GM19467 (cell line): ENCODE measurements at regions not wholly inside any gene's neighbourhood (a gene's known extent, or its start where the extent isn't known, plus 50 kb on each side); places are given as distances from the start of the nearest gene placed in this dataset.

Source experiments
- ATAC-seq: cut with Tn5 transposase; IDR thresholded peaks from one replicate; pipeline ENCODE4 v1.9.1; 2021; ENCODE audit warnings: mild to moderate bottlenecking, moderate library complexity; ENCODE audit not compliant: unreplicated experiment

DNA sequence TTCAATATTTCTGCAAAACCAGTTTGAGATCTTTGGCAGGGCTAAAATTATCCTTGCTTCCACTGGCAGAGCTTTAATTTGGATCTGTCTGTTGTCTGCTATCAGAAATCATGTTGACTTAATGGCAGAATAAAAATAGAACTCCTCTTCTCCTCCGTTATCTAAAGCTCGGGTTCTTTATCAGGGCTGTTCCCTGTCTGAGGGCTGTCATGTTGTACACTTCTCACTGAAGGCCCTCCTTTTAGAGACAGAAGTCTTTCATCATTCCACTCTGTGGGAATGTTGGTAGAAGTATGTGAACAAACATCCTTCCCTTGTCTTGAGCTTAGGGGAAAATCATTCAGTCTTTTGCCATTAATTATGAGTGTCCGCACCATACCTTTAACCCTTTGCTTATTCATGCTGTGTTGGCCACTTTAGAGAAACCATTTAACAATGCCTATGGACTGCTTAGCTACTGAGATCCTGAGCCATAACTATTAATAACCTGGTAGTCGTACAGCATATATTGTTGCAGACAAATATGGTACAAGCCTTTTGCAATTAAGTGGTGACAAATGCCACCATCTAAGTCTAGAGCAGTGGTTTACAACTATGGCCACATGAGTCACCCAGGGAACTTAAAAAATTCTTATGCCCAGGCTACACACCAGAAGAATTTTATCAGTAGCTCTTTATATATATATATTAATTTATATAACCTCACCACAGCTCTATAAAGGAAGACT, 226.0 kb upstream of the TPM1 start:
- ATAC-seq: no peak

DNA sequence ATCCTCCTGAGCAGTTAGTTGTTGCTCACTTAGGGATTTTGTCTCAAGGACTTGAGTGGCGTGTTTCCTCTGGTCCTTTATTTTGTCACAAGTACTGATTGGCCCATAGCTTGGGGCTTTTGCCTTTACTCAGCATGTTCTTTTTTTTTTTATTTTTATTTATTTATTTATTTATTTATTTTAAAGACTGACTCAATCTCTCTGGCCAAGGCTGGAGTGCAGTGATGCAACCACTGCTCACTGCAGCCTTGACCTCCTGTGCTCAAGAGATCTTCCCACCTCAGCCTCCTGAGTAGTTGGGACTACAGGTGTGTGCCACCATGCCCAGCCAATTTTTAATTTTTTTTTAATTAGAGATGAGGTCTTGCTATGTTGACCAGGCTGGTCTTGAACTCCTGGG, 223.9 kb upstream of the TPM1 start:
- no peak for ATAC-seq

DNA sequence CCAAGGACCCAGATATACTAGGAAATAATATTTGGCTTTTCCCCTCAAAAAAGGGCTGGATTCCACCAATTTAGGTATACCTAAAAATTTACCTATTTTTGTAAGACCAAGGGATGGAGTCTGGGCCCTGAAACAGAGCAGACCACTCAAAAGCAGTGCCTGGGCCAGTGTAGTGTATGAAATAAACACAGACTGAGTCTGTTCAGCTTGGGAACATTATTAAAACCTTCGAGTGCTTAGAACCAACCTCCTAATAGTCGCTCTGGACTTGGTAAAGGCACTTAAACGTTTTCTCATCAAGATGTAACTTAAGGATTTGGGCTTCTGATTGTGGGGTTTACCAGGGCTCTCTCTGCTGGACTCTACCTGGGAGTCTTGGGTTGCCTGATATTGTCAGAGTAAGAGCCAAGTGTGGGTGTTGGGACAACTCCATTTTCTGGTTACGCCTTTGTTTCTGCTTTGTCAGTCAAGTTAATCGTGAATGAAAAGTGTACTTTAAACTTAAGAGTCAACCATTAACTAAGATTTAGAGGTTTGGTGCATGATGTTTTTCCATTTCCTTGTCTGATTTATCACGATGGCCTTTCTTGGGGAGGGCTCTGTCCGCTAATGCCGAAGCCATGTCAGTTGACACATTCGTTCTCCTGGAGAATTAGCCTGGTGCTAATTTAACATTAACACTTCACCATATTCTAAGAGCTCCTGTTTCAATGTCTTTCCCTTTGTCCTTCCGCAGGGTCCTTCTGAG, 221.0 kb upstream of the TPM1 start:
- no peak for ATAC-seq

DNA sequence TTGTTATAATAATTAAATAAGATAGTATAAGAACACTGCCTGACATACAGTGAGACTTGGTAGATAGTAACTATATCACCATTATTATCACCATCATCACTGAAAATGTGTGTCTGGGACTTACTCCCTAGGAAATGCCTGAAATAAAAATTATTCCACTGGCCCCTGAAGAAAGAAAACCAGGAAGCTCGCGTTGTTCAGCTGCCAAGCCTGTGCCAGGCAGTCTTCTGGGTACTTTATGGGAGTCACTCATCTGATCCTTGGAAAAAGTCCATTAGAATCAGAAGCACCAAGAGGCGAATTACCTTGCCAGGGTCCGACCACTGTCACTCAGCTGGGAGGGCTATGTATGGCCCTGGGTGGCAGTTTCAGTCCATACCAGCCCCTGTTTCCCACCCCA, 220.3 kb upstream of the TPM1 start:
- no peak for ATAC-seq

DNA sequence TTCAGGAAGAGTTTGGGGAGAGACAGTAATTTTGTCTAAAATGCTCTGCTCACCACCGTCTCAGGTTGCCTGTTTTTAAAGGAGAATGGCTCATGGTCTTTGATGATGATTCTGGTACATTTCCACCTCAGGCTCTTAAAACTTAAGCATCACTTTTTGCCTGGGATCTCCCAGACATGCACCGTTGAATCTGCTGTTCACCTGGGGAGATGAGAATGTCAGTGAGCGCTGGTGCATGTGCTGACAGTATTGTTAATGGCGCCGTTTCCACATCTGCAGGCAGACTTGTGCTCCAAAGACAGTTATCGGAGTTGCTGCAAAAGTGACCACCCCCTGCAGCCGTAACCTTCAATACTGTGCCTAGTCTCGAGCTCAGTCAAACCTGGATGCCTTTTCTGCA, 219.0 kb upstream of the TPM1 start:
- ATAC-seq: no peak

DNA sequence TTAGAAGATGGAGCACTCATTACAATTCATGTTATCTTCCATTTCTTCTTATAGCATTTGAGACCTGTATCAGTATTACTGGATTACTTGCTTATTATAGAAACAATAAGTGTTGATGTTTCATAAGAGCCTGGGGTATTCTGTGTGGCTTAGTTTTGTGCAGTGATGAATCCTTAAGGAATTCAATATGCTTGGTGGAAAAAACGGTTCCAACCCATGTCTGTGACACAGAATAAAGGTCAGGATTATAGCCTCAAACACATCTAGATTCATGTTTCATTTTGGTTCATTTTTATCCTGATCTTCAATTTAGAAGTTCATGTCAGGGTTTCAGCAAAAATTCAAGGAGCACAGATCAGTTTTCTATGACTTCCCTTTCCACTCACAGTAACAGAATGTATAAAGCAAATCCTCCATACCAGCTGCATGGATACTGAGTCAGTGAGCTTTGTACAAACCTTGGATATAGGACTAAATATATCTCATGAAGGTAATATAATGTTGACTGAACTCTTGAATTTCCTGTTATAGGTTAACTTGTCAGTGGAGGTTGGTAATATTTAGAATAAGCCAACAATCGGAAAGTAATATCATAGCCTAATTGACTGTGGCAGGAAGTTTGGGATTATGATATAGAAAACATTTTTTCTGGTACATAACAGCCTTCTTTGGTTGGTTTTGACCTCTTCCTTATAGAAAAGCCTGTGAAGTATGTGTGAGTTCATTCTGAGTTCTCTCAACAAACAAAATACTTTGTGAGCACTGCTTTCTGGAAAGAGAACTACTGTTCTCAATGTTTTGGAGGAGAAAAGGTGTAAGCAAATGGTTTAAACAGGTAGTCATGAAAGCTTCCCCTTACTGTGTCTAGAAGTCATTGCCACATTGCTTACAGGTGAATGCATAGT, 218.2 kb upstream of the TPM1 start:
- ATAC-seq: no peak

DNA sequence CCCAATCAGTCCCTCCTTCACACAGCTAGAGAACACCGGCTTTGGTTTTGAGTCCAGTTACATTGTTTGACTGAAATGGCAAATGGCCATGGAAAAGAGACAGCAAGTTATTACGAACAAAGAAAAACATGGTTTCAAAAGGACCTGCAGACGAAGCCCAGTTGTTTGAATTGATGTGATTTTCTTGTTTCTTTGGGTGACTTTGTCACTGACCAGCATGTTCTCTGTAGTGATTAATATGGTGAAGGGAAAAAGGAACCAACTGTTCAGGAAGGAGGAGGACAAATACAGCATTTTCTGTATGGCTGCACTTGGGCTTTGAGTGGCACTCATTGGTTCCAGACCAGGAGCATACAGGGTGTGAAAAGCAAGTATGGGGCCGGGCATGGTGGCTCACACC, 217.4 kb upstream of the TPM1 start:
- no peak for ATAC-seq

DNA sequence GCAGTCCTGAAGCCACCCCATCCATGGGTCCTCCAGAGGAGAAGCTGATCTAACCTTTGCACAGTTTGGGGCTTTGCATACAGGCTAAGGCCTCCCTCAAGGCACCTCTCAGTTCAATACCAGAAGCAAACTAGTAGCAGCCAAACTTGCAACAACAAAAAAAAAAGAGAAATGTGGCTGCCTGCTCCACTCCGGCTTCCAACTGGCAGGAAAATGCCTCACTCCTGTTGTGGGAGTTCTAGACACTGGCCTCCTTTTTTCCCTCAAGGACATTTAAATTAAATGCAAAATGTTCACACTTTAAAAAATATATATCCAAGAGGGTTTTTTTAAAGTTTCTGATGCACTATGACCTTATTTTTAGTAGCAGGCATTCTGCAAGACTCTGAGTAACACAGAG, 216.0 kb upstream of the TPM1 start:
- no peak for ATAC-seq

DNA sequence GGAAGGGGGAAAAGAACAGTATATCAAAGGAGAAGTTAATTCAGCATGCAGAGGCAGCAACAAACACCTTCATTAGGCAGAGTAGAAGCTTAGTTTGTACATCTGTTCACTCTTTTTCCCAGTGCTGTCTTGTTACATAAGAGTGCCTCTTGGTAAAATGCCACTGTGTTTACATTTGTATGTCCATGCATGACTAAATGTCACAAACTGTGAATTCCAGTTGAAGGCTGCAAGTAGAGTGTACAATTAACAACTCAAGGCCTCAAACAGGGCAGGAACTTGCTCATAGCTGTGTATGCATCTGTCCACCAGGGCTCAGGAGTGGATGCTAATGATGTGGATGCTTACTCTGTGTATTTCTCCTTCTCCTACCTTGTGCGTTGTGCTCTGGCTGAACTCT, 214.2 kb upstream of the TPM1 start:
- ATAC-seq: no peak

DNA sequence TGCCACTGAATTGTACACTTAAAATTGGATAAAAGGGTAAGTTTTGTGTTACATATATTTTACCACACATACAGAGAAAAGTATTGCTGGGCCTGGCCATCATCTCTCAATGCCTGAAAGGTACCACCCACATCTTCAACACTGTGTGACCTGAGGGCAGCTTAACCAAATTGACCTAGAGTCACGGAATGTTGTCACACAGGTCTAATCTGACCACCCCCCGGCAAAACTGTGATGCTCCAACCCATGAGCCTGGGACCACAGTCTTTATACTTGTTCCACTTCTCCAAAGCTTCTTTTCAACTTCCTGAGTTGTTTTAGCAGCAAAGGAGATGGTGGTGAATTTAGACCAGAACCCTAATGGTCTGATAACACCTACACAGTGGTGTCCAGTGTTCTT, 210.3 kb upstream of the TPM1 start:
- no peak for ATAC-seq

DNA sequence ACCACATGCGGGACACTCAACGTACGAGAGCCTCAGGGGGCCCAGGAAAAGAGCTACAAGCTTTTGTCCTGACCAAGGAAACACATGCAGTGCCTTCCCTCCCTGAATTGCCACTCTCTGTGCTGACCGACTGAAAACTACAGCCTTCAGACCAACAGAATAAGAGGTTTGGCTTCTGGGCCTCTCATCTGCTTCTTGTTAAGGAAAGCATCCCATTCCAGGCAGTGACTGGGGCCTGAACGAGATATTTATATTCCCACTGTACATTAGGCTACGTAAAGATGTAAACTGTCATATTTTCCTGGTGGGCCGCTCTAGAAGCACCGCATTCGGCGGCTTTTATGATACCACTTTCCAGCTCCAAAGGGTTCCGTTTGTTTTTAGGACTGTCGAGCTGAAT, 208.9 kb upstream of the TPM1 start:
- ATAC-seq: no peak

DNA sequence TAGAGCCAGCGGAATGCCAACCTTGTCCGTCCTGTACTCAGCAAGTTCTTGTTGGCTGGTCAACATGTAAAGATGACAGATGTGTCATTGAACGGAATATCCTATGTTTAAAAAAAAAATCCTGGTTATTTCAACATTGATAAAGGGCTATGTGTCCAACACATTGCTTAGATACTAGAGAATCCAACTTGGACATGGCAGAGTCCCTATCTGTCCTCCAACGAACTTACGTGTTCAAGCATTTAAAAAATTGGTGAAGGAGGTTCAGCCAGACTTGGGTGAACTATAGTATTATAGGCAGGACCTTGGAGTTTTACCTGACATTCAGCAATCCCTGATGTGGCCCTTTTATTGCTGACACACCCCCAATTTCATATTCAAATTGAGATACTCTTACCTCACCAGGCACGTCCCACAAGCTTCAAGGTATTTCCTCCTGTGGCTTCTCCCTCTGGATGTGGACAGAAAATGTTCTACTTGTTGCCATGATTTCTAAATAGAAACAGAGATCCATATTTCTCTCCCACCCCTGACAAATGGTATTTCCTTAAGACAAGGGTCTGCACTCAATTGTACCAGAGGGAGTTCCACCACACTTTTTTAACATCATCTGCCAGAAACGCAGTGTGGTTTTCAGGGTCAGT, 207.7 kb upstream of the TPM1 start:
- ATAC-seq: no peak

DNA sequence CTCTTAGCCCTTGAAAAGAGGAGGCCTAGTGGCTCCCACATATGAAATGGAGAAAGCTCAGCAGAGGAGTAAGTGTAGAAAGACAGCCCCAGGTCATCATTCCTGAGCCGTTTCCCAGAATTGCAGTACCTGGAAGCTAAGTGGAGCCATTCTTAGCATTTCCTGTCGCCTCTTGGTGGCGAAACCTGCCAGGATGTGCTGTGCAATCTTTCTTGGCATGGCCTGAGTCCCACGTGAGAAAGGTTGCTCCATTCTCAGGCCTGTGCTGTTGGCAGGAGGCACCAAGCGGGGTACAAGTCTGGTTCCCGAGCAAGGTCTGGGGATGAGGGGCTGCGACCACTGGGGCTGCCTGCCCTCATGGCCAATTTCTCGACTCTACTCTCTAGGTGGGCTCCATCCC, 207.2 kb upstream of the TPM1 start:
- ATAC-seq: no peak

DNA sequence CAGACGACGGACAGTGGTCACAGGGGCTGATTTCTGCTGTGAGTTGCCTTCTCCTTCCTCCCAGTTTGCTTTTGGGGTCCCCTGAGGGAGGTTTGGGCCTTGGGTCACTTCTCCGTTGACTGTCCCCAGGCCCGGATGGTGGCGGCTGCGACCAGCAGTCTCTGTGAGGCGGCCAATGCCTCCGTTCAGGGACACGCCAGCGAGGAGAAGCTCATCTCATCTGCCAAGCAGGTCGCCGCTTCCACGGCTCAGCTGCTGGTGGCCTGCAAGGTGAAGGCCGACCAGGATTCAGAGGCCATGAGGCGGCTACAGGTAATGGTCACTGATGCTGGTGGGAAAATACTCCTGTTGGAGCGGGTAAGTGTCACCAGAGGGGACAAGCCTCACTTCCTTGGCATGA, 206.8 kb upstream of the TPM1 start:
- ATAC-seq: no peak

DNA sequence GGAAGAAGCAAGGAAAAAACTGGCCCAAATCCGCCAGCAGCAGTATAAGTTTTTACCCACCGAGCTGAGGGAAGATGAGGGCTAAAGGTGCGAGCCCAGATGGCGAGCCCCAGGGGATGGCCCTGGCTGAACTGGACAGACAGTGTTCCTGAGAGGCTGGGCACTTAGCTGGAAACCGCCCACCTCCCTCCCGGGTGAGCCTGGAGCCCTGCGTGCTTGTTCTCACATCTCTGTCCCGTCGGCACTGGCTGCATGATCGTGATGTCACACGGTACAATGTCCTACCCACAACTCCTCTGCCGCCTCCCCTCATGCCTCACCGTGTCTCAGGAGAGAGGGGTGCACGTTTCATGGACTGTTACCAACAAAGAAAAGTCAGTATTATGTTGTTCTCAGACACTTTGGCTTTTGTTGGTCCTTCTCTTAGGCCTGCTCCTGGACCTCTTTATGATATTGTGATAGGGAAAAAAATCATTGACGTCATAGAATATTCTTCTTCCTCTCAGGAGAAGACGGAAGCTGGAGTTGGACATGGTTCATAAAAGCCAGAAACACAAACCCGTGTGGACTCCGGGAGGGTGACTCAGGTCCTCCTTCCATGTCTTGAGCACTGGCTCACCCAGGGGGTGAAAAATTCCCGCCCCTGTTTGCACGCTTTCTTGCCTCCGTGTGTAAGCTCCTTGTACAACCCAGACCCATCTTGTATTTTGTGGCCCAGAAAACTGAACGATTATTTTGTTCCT, 201.8 kb upstream of the TPM1 start:
- ATAC-seq: no peak

DNA sequence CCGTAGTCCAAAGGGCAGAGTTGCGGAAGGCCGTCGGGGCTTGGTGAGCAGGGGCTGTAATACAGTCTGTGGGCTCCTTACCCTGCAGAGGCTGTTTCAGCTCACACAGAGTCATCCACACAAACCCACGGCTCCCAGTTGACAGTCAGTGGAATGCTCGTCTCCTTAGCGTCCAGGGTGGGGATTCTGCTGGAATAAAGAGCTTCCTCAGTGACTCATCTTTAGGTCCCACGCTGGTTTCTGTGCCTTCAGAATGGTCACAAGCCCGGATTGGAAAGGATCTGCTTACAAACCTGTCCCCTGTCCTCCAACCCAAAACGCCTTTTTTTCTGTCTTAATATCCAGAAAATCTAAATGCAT, 201.3 kb upstream of the TPM1 start:
- ATAC-seq: no peak

DNA sequence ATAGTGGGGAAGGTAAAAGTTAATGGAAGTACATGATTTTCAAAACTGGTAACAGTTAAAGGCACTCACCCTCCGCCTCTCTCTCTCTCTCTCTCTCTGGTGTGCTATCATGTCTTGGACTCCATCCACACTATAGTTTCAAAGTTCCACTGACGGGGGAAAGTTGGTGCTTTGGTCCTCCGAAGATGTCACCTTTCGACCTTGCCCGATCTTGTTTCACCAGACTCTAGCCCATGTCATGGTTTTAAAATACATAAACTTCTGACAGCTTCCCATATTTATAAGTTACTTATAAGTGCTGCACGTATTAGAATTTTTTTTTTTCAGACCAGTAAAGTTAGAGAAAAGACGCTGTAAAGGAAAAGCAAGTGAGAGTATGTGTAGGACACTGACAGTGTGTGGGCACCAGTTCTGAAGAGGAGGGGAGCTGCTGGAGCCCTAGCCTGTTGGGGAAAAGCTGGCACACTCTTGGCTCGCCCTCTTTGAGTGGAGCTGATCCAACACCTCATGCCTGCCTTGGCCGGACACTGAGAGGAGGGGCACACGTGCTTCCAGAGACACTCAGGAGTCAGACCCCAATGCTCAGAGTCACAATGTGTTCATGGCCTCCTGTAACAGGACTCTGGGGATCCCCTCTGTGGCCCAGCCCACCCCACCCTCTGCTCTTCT, 200.5 kb upstream of the TPM1 start:
- no peak for ATAC-seq

DNA sequence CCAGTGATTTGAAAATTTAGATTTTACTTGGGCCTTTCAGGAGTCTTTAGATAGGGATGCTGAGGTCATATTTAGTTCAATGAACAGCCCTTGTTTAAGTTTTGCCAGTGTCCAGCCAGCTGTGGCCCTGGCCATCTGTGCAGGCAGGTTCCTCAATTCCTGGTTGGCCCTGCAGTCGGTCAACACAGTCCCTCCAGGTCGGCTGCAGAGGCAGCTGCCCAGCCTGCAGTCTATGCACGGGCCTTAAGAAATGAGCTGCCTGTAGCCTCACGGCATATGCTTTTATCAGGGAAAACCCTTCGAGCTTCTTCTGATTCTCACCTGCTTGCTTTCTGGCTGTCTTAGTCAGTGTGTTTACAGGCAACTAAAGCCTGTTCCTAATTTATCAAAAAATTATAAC, 199.2 kb upstream of the TPM1 start:
- ATAC-seq: no peak

DNA sequence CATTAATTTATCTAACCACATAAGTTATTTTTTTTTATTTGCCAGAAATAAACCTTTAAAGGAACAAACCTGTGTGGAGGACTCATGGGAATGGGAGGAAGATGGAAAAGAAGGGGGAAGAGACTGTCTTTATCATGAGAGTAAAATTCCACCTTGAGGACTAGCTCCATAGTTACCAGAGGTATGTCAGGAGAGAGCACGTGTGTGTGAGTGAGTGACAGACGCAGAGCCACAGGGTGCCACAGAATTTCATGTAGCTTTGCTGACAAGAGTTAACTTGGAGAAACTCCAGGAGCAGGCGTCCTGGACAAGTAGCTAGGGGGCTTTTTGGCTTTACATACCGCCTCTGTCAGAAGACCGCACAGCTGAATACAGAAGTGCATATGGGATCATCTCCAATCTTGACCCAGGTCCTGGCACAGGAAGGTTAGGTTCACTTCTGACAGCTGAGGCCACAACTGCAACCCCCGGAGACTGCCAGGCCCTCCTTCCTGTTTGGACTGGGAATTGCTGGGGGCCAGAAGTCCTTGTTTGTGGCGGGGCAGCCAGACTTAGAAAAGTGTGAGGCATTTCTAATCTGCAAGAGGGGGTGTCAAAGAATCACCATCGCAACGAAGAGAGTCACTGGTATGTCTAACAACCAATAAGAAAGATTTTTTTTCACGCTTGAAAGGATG, 197.8 kb upstream of the TPM1 start:
- ATAC-seq: no peak
